Neural progenitor cell (in vitro differentiated cells): ENCODE measurements at regions not wholly inside any gene's neighbourhood (a gene's known extent, or its start where the extent isn't known, plus 50 kb on each side); places are given as distances from the start of the nearest gene placed in this dataset.
"Not testable (repeated sequence)": the region's sequence is repeated elsewhere in the genome, so short reads cannot be mapped to it uniquely, and the experiment has no call there.

ENCODE experiments used
- DNase-seq: peaks from one replicate; pipeline ENCODE4 v3.0.0-alpha.2; 2016; ENCODE audit warnings: low spot score
- H2AFZ ChIP-seq: fragments of 200-600 bp; sonication (generic); replicated peaks from 2 replicates; pipeline ENCODE4 v1.6.1; 2016; ENCODE audit warnings: antibody characterized with exemption
- H3F3A ChIP-seq: fragments of 200-600 bp; sonication (generic); 2 replicates; pipeline ENCODE4 v1.6.1; 2016; ENCODE audit warnings: antibody characterized with exemption, low read depth
- H3K27ac ChIP-seq: fragments of 200-600 bp; sonication (generic); 2 replicates; pipeline ENCODE4 v1.5.1; 2016; ENCODE audit warnings: mild to moderate bottlenecking
- H3K27me3 ChIP-seq: fragments of 200-600 bp; sonication (generic); 2 replicates; pipeline ENCODE4 v1.6.1; 2016; ENCODE audit warnings: mild to moderate bottlenecking, moderate library complexity
- H3K36me3 ChIP-seq: fragments of 200-600 bp; sonication (generic); 2 replicates; pipeline ENCODE4 v1.5.1; 2016
- H3K4me1 ChIP-seq: fragments of 200-600 bp; sonication (generic); 2 replicates; pipeline ENCODE4 v1.6.1; 2016; ENCODE audit warnings: mixed run types
- H3K4me2 ChIP-seq: fragments of 200-600 bp; sonication (generic); 2 replicates; pipeline ENCODE4 v1.6.1; 2016
- H3K4me3 ChIP-seq: fragments of 200-600 bp; sonication (generic); 2 replicates; pipeline ENCODE4 v1.5.1; 2016
- H3K79me2 ChIP-seq: fragments of 200-600 bp; sonication (generic); 2 replicates; pipeline ENCODE4 v1.6.1; 2016; ENCODE audit warnings: low read depth
- H3K9ac ChIP-seq: fragments of 200-600 bp; sonication (generic); 2 replicates; pipeline ENCODE4 v1.6.1; 2016
- H3K9me3 ChIP-seq: fragments of 200-600 bp; sonication (generic); 2 replicates; pipeline ENCODE4 v1.5.1; 2016; ENCODE audit warnings: low read depth
- H4K20me1 ChIP-seq: fragments of 200-600 bp; sonication (generic); 2 replicates; pipeline ENCODE4 v1.6.1; 2016; ENCODE audit warnings: low read depth
- H3K27ac Mint-ChIP-seq: 3 replicates; pipeline ENCODE4 v1.8.0; 2021; ENCODE audit warnings: mixed read lengths
- H3K27me3 Mint-ChIP-seq: 2 replicates; pipeline ENCODE4 v1.8.0; 2022; ENCODE audit warnings: low read depth, mild to moderate bottlenecking, inconsistent platforms, moderate library complexity, mixed read lengths; ENCODE audit not compliant: insufficient read depth
- H3K36me3 Mint-ChIP-seq: 3 replicates; pipeline ENCODE4 v1.8.0; 2021; ENCODE audit warnings: mixed read lengths
- H3K4me1 Mint-ChIP-seq: 3 replicates; pipeline ENCODE4 v1.8.0; 2021; ENCODE audit warnings: mixed read lengths
- H3K4me3 Mint-ChIP-seq: 3 replicates; pipeline ENCODE4 v1.8.0; 2021; ENCODE audit warnings: mild to moderate bottlenecking, moderate library complexity, mixed read lengths
- H3K9me3 Mint-ChIP-seq: 3 replicates; pipeline ENCODE4 v1.8.0; 2020; ENCODE audit warnings: mixed read lengths
- EZH2 ChIP-seq: fragments of 200-600 bp; sonication (generic); IDR thresholded peaks from 2 replicates; pipeline ENCODE4 v1.6.1; 2017; ENCODE audit warnings: antibody characterized with exemption, mild to moderate bottlenecking, moderate library complexity
- EZH2phosphoT487 ChIP-seq: fragments of 200-600 bp; sonication (generic); IDR thresholded peaks from 2 replicates; pipeline ENCODE4 v1.6.1; 2017; ENCODE audit warnings: antibody characterized with exemption
- TF ChIP-seq, protein P1 (sequence below): fragments of 200-600 bp; sonication (generic); IDR thresholded peaks from 2 replicates; pipeline ENCODE4 v1.5.1; 2017; ENCODE audit warnings: antibody characterized with exemption, mild to moderate bottlenecking

DNA sequence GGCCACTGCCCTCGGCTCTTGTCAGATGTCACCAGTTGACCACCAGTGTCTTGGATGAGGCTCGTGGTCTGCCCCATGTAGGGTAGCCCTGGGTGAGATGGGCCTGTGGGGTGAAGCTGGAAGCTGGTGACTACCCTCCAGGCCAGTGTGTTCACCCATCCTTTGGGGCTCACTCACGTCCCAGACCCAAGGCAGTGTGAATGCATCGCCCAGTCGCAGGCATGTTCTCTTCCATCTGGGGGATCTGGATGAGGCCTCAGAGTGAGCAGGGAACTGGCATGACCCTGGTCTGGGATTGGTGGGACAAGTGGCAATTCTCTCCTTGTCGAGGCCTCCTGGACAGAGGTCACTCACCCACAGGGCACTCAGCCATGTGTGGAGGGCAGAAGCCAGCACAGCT lies 120.1 kb upstream of the PHACTR3 start:
- H3K4me3 ChIP-seq: no peak overlapping the region
- no peak overlapping the region for H3K27ac ChIP-seq
- no peaks in the 10 kb centered on the region for H3F3A ChIP-seq
- no peak overlapping the region for H3K4me2 ChIP-seq
- Mint-ChIP-seq H3K4me1 (peaks cover 10% of the 10 kb centered on the region), H3K27me3 (peaks cover 2% of the 10 kb centered on the region), H3K4me3 (no peak overlapping the region), H3K9me3 (no peaks in the 10 kb centered on the region), H3K36me3 (no peaks in the 10 kb centered on the region), H3K27ac (no peak overlapping the region)
- H3K27me3 ChIP-seq: no peaks in the 10 kb centered on the region
- no peak for TF ChIP-seq EZH2
- no peak for TF ChIP-seq EZH2phosphoT487
- TF ChIP-seq, protein P1, sequence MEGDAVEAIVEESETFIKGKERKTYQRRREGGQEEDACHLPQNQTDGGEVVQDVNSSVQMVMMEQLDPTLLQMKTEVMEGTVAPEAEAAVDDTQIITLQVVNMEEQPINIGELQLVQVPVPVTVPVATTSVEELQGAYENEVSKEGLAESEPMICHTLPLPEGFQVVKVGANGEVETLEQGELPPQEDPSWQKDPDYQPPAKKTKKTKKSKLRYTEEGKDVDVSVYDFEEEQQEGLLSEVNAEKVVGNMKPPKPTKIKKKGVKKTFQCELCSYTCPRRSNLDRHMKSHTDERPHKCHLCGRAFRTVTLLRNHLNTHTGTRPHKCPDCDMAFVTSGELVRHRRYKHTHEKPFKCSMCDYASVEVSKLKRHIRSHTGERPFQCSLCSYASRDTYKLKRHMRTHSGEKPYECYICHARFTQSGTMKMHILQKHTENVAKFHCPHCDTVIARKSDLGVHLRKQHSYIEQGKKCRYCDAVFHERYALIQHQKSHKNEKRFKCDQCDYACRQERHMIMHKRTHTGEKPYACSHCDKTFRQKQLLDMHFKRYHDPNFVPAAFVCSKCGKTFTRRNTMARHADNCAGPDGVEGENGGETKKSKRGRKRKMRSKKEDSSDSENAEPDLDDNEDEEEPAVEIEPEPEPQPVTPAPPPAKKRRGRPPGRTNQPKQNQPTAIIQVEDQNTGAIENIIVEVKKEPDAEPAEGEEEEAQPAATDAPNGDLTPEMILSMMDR: no peak
- no peaks in the 10 kb centered on the region for H3K9me3 ChIP-seq
- no peak overlapping the region for H3K9ac ChIP-seq
- H3K36me3 ChIP-seq: no peaks in the 10 kb centered on the region
- no peaks in the 10 kb centered on the region for H3K4me1 ChIP-seq
- no peaks in the 10 kb centered on the region for H3K79me2 ChIP-seq
- H4K20me1 ChIP-seq: no peaks in the 10 kb centered on the region
- no peak overlapping the region for H2AFZ ChIP-seq
- no peak for DNase-seq

DNA sequence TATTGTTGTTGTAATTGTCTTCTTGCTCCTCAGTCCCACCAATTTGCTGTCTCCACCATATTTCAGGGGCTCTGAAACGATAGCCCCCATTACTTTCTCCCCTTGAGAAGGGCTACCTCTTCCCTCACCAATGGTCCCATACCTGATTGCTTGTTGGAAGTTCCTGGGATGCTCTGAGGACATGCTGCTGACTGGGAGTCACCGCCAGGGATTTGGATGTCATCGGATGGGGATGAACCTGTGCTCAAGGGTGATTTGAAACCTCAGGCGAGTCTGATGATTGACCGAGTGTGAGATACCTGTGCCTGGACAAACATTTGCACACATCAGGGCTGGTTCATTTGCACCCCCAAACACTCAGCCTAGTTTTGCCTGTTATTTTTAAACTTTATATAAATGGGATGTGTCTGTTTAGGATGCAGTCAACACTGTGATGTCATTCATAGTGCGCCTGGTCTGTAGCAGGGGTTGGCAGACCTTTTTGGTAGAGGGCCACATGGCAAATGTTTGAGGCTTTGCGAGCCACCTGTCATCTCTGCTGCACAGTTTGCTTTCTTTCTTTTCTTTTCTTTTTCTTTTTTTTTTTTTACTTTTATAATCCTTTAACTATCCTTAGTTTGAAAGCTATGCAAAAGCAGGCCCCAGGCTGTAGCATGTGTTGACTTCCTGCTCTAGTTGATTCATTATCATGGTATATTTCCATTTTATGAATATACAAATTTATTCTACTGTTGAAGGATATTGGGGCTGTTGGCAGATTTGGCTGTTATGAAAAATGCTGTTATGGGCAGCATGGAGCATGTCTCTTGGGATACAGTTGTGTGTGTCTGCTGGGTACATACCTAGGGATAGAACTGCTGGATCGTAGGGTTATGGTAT lies 118.5 kb upstream of the PHACTR3 start:
- DNase-seq: no peak
- no peaks in the 10 kb centered on the region for H3K36me3 ChIP-seq
- no peaks in the 10 kb centered on the region for H3K9me3 ChIP-seq
- H3K4me1 Mint-ChIP-seq: peaks cover 10% of the 10 kb centered on the region
- H3K4me1 ChIP-seq: no peaks in the 10 kb centered on the region
- no peak overlapping the region for H3K4me3 Mint-ChIP-seq
- H4K20me1 ChIP-seq: no peaks in the 10 kb centered on the region
- no peaks in the 10 kb centered on the region for H3K79me2 ChIP-seq
- H3K4me3 ChIP-seq: no peak overlapping the region
- H3F3A ChIP-seq: no peaks in the 10 kb centered on the region
- H2AFZ ChIP-seq: no peak overlapping the region
- no peak overlapping the region for H3K9ac ChIP-seq
- no peak overlapping the region for H3K27ac ChIP-seq
- H3K27me3 Mint-ChIP-seq: peaks cover 2% of the 10 kb centered on the region
- no peak overlapping the region for H3K4me2 ChIP-seq
- H3K27me3 ChIP-seq: no peaks in the 10 kb centered on the region
- TF ChIP-seq EZH2 (no peak), EZH2phosphoT487 (no peak)
- TF ChIP-seq, protein P1: no peak
- H3K27ac Mint-ChIP-seq: no peak overlapping the region
- no peaks in the 10 kb centered on the region for H3K9me3 Mint-ChIP-seq
- H3K36me3 Mint-ChIP-seq: no peaks in the 10 kb centered on the region

DNA sequence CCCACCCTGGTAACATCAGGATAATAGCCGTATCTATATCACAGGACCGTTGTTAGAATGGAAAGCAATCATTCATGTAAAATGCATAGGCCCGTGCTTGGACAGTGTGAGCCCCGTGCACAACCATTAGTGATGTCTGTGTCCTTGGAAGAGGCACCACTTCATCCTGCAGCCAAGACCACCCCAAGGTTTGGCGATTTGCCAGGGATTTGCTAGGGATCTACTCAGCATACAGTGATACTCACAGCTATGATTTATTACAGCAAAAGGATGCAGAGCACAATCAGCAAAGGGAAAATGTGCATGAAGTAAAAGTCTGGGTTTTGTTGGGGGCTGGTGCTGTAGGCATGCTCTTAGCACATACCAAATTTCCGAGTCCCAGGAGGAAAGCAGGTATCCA lies 115.9 kb upstream of the PHACTR3 start:
- not testable (repeated sequence) for H3K27me3 ChIP-seq, H3K4me1 ChIP-seq, H3K36me3 ChIP-seq, H3K9ac ChIP-seq, H3K27ac Mint-ChIP-seq, H3K27ac ChIP-seq, H3K9me3 Mint-ChIP-seq, H4K20me1 ChIP-seq, H3K4me1 Mint-ChIP-seq, H3K27me3 Mint-ChIP-seq, H3K4me3 ChIP-seq, H3K79me2 ChIP-seq, H3K4me3 Mint-ChIP-seq, H3K9me3 ChIP-seq, H2AFZ ChIP-seq, H3K36me3 Mint-ChIP-seq, H3F3A ChIP-seq, DNase-seq, H3K4me2 ChIP-seq

DNA sequence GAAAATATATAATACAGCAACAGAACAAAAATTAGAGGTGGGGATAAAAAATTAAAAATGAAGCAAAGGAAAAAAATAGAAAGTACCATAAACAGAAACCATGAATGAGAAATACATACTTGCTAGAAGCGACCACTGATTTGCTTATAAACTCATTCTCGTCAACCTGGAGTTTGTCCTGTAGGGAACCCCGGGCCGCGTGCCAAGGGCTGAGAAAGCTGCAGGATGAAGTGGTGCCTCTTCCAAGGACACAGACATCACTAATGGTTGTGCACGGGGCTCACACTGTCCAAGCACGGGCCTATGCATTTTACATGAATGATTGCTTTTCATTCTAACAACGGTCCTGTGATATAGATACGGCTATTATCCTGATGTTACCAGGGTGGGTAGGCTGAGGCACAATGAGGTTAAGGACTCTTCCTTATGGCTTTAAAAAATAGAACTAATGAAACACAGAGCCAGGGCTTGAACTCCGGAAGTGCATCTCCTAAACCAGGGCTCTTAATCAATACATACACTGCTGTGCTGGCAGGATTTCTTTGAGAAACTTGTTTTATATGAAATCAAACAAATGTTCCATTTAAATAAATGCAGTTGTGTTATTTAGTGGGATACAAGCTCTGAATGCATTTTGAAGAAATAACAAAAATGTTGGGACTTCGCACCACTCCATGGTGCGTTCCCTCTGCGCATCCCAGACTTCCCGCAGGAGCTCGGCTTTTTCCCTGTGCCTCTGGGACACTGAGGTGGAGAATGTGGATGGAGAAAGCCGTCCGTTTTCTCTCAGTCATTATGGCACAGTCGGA lies 113.9 kb upstream of the PHACTR3 start:
- H3K36me3 Mint-ChIP-seq: not testable (repeated sequence)

More for the DNA sequence above, 113.9 kb upstream of the PHACTR3 start:
- H3K36me3 ChIP-seq, H3K4me3 ChIP-seq, H3K79me2 ChIP-seq, H3K4me3 Mint-ChIP-seq, H3F3A ChIP-seq, H3K4me1 ChIP-seq, H2AFZ ChIP-seq, H3K27me3 ChIP-seq, H3K9me3 ChIP-seq, H3K9ac ChIP-seq, H3K9me3 Mint-ChIP-seq, H4K20me1 ChIP-seq, DNase-seq, H3K27ac Mint-ChIP-seq, H3K27ac ChIP-seq, H3K4me1 Mint-ChIP-seq, H3K4me2 ChIP-seq, H3K27me3 Mint-ChIP-seq: not testable (repeated sequence)
